RWPE1 (cell line): ENCODE measurements at regions not wholly inside any gene's neighbourhood (a gene's known extent, or its start where the extent isn't known, plus 50 kb on each side); places are given as distances from the start of the nearest gene placed in this dataset.

Source experiments
- CTCF ChIA-PET: fragments of 350-600 bp; sonication (Branson Sonifier 250); formaldehyde crosslinking; extraction: SDS; loops from one replicate; lab custom pipeline; 2021; lab: Yijun Ruan, JAX
- POLR2A ChIA-PET: fragments of 400-600 bp; formaldehyde crosslinking; extraction: SDS; loops from one replicate; lab custom pipeline; 2020; ENCODE audit warnings: antibody characterized with exemption; ENCODE audit not compliant: low non-redundant PET; lab: Yijun Ruan, JAX
- DNase-seq: peaks from one replicate; pipeline ENCODE4 v3.0.0; 2012; ENCODE audit warnings: low spot score
- H3K27ac ChIP-seq: fragments of 450-650 bp; 2 replicates; pipeline ENCODE4 v1.5.1; 2017
- CTCF ChIP-seq: fragments of 450-650 bp; conservative IDR thresholded peaks from 2 replicates; pipeline ENCODE4 v1.5.1; 2017; ENCODE audit warnings: low read depth, mild to moderate bottlenecking

DNA sequence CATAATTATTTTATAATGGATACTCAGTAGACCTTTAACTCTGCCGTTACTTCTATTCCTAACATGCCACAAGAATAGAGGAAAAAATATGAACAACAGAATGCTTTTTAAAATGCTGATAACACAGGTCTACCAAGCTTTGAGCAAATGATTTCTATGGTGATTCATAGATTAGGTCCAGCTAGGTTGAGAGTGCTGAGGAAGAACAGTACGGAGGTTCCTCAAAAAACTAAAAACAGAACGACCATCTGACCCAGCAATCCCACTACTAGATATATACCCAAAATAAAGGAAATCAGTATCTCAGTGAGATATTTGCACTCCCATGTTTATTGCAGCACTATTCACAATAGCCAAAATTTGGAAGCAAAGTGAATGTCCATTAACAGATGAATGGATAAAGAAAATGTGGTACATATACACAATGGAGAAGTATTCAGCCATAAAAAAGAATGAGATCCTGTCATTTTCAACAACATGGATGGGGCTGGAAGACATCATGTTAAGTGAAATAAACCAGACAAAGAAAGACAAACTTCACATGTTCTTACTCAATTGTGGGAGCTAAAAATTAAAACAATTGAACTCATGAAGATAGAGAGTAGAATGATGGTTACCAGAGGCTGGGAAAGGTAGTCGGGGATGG is 111.6 kb upstream of the SERTAD2 start:
- TF ChIP-seq CTCF: no peak
- H3K27ac ChIP-seq: no peak overlapping the region
- CTCF ChIA-PET: no interaction called here
- no peak for DNase-seq
- POLR2A ChIA-PET: no interaction called here

DNA sequence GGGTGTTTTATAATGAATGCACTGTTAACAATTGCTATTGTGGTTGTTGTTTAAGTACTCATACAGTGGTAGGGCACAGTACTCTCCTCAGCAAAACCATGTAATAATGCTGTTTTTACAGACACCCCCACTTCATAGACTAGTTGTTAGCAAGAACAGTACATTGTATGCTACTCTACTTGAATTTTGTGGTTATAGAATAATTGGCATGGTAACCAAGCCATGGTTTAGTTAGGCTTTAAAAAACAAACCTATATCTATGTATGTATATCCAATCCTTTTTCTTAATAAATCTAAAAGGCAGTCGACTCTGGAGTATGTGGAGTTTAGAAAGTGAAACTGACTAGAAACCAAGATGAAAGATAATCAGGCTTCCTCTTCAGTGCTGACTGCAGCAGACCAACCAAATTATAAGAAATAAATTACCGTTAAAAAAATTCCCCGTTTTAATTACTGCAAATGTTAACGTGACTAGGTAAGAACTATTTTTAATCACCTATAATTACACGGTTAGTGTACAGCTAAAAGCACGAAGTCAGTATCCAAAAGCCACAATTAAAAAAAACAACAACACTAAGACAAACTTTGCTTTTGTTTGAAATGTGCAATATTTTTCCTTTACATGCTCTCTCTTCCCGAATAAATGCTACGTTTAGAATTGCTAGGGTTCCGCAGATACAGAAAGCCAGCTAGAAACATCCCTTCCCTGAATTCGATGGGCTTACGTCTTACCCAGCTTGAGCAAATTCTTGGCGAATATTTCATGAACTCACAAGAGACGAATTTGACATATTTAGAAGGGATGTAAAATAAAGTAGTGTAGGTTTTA is 113.3 kb upstream of the SERTAD2 start:
- no peak for TF ChIP-seq CTCF
- no peak for DNase-seq
- POLR2A ChIA-PET: interaction anchor here (0.6 to 1.0 kb wide), 2 partner anchors 15 to 113 kb away, joined by 4 to 5 read pairs; partner anchors contain the start of gene SERTAD2
- CTCF ChIA-PET: interaction anchor here (0.8 to 1.5 kb wide), 2 partner anchors 92 to 112 kb away, joined by 3 to 4 read pairs; no protein-coding TSS in a partner anchor
- peak overlapping the region; percentile 96 for H3K27ac ChIP-seq

GRCh38 chr2:64767670-64768468 is 114.2 kb upstream of the SERTAD2 start:
- no peak for TF ChIP-seq CTCF
- CTCF ChIA-PET: interaction anchor here (0.8 to 1.5 kb wide), 4 partner anchors 17 to 113 kb away, joined by 3 to 4 read pairs (median 4); no protein-coding TSS in a partner anchor
- POLR2A ChIA-PET: interaction anchor here (1.0 kb wide), 1 partner anchor 114 kb away, joined by 5 read pairs; the partner anchor contains the start of gene SERTAD2
- peak overlapping the region; percentile 96 for H3K27ac ChIP-seq
- peak; percentile 85 for DNase-seq

DNA sequence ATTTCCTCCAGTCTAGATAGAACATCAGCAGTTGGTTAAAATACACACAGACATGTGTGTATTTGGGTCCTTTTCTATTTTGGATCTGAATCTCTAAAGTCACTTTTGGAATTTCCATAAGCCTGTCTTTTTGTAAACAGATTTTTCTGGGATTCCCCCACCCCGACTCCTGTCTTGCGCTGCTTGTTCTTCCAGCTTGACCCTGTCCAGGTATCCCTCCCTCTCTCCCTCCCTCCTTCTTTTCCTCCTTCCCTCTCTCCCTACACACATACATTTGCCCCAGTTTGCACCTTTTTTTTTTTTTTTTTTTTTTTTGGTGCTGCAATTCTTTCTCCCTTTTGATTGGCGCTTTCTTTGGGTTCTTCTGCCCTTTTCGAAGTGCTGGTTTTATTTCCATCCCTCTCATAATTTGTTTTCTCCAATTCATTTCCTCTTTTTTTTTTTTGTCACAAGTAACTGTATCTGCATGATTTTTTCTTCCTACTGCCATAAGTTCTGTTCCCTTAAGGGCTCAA is 114.8 kb upstream of the SERTAD2 start:
- CTCF ChIA-PET: interaction anchor here (0.9 to 1.5 kb wide), 3 partner anchors 17 to 91 kb away, joined by 3 to 4 read pairs (median 4); no protein-coding TSS in a partner anchor
- POLR2A ChIA-PET: interaction anchor here (1.0 kb wide), 1 partner anchor 115 kb away, joined by 5 read pairs; the partner anchor contains the start of gene SERTAD2
- TF ChIP-seq CTCF: no peak
- no peak for DNase-seq
- peak overlapping the region; percentile 96 for H3K27ac ChIP-seq

DNA sequence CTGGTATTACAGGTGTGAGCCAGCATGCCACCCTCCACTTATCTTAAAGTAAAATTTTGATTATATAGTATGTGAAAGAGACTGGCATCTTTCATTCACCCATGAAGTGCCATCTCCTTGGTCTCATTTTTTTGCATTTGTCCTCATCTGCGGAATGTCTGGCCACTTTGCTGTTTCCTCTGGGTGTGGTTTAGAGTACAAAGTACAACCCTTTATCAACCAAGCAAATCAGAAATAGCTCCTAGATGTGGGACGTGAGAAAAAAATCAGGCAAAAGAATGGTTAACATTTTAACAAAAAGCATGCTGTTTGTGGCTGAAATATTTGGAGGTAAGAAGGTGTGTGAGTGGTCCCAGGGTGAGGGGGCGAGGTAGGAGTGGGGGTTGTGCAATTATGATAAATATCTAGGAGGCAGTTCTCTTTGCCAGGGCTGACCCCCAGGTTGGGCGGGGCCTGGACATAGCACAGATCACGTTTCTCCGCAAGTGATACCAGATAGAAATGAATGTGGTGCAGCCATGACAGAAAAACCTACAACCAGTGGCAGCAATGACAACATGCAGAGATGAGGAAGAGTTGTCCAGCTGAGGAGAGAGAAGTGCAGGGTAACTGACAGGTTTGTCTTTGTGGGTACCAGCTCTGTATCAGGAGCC is 115.8 kb upstream of the SERTAD2 start:
- TF ChIP-seq CTCF: no peak
- ChIA-PET POLR2A (interaction anchor here (0.7 kb wide), 2 partner anchors 112 to 116 kb away, joined by 4 to 7 read pairs; partner anchors contain the start of gene SERTAD2), CTCF (interaction anchor here (0.6 kb wide), 1 partner anchor 17 kb away, joined by 5 read pairs; no protein-coding TSS in a partner anchor)
- H3K27ac ChIP-seq: peak overlapping the region; percentile 34; the same call in 1 of the 2 replicates
- no peak for DNase-seq
